T1000 (cell line): ENCODE measurements at regions not wholly inside any gene's neighbourhood (a gene's known extent, or its start where the extent isn't known, plus 50 kb on each side); places are given as distances from the start of the nearest gene placed in this dataset.
"Not testable (repeated sequence)": the region's sequence is repeated elsewhere in the genome, so short reads cannot be mapped to it uniquely, and the experiment has no call there.

ENCODE experiments used
- DNase-seq: peaks from one replicate; lab custom pipeline; 2025; ENCODE audit warnings: mixed read lengths; lab: John Stamatoyannopoulos, UW

- no peak for DNase-seq
Observed at GRCh38 chr6:140538926-140539325, 1164.5 kb upstream of the CITED2 start.

GRCh38 chr6:140537834-140538705, 1163.6 kb upstream of the CITED2 start:
- peak; percentile 52 for DNase-seq

GRCh38 chr6:140537211-140537610, 1162.8 kb upstream of the CITED2 start:
- no peak for DNase-seq

- no peak for DNase-seq
Observed at GRCh38 chr6:140535511-140535910, 1161.1 kb upstream of the CITED2 start.

GRCh38 chr6:140533526-140533925, 1159.1 kb upstream of the CITED2 start:
- no peak for DNase-seq

- no peak for DNase-seq
Observed at GRCh38 chr6:140504776-140505175, 1130.3 kb upstream of the CITED2 start.

GRCh38 chr6:140500849-140501248, 1126.4 kb upstream of the CITED2 start:
- DNase-seq = no peak

- no peak for DNase-seq
Observed at GRCh38 chr6:140499607-140500006, 1125.2 kb upstream of the CITED2 start.

GRCh38 chr6:140494321-140495108, 1120.1 kb upstream of the CITED2 start:
- DNase-seq = no peak

- DNase-seq = not testable (repeated sequence)
Observed at GRCh38 chr6:140493470-140493869, 1119.0 kb upstream of the CITED2 start.

- DNase-seq = no peak
Observed at GRCh38 chr6:140490081-140490480, 1115.6 kb upstream of the CITED2 start.

GRCh38 chr6:140487586-140487985, 1113.1 kb upstream of the CITED2 start:
- no peak for DNase-seq

GRCh38 chr6:140486450-140487361, 1112.3 kb upstream of the CITED2 start:
- DNase-seq = no peak

GRCh38 chr6:140485740-140486449, 1111.4 kb upstream of the CITED2 start:
- DNase-seq = no peak

- no peak for DNase-seq
Observed at GRCh38 chr6:140480852-140481251, 1106.4 kb upstream of the CITED2 start.

GRCh38 chr6:140478631-140479030, 1104.2 kb upstream of the CITED2 start:
- DNase-seq = no peak

GRCh38 chr6:140475086-140475485, 1100.6 kb upstream of the CITED2 start:
- no peak for DNase-seq

GRCh38 chr6:140464720-140465119, 1090.3 kb upstream of the CITED2 start:
- DNase-seq = no peak

- DNase-seq = no peak
Observed at GRCh38 chr6:140463312-140463710, 1088.9 kb upstream of the CITED2 start.

GRCh38 chr6:140462453-140463311, 1088.2 kb upstream of the CITED2 start:
- no peak for DNase-seq
